ENCODE measurements at regions not wholly inside any gene's neighbourhood (a gene's known extent, or its start where the extent isn't known, plus 50 kb on each side); places are given as distances from the start of the nearest gene placed in this dataset.

DNA sequence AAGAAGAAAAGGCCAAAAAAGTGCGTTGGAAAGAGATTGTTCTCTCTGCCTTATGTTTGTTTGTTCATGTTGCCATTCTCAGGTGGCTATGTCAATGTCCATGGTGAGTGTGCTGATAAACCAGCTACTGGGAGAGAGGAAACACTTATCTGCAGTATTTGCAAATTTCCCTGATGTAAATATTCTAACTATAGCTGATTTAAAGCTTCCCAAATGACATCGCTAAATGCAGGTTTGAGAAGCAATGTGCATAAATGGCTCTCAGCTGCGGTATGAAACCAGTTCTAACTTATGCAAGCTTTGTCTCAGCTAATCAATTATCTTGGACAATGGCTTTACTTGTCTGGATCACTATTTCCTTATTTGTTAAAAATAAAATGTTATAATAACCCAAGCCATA, 312.5 kb upstream of the ANO3 start:
- H3K4me3 ChIP-seq (ENCODE audit: control insufficient read depth, low read depth, low read length): no peak overlapping the region
- no peak for DNase-seq (ENCODE audit: low read depth)
- TF ChIP-seq, protein P1, sequence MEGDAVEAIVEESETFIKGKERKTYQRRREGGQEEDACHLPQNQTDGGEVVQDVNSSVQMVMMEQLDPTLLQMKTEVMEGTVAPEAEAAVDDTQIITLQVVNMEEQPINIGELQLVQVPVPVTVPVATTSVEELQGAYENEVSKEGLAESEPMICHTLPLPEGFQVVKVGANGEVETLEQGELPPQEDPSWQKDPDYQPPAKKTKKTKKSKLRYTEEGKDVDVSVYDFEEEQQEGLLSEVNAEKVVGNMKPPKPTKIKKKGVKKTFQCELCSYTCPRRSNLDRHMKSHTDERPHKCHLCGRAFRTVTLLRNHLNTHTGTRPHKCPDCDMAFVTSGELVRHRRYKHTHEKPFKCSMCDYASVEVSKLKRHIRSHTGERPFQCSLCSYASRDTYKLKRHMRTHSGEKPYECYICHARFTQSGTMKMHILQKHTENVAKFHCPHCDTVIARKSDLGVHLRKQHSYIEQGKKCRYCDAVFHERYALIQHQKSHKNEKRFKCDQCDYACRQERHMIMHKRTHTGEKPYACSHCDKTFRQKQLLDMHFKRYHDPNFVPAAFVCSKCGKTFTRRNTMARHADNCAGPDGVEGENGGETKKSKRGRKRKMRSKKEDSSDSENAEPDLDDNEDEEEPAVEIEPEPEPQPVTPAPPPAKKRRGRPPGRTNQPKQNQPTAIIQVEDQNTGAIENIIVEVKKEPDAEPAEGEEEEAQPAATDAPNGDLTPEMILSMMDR (IDR thresholded peaks at IDR 0.05; ENCODE audit: control insufficient read depth, insufficient read depth, low read depth, low read length, missing control alignments): no peak

DNA sequence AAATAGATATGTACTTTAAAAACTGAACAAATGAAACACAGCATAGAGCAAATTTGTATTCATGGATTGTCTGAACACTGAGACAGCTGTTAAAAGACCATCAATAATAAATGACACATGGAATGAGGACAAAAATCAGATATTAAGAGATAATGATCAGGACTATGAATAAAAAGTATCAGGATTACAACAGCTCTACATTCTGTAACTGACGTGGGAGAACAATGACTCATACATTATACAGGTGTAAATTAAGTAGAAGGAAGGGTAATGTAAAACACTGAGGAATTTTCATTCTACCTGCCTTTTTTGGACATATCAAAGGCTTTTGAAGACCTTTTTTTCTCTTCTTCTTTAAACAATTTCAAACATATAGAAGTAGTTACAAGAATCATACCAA, 310.9 kb upstream of the ANO3 start:
- TF ChIP-seq, protein P1 (IDR thresholded peaks at IDR 0.05; ENCODE audit: control insufficient read depth, insufficient read depth, low read depth, low read length, missing control alignments): no peak
- H3K4me3 ChIP-seq (ENCODE audit: control insufficient read depth, low read depth, low read length): no peak overlapping the region
- no peak for DNase-seq (ENCODE audit: low read depth)

DNA sequence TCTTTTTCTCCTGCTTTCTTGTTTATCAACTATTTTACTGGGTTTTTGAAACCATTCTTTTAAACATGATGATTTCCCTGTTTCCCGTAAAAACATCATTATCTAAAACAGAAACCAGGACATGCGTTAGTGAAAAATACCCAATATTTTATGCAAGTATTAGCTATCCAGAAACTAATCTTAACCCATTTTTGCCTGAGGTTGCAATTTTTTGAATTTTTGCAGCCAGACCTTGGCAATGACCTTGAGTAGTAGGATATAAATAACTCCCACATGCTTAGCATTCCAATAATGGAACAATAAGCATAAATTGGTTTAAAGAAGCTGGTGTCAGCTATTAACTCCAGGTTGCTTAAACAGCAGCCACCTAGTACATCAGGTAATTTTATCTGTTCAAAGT, 308.9 kb upstream of the ANO3 start:
- no peak for DNase-seq (ENCODE audit: low read depth)
- TF ChIP-seq, protein P1 (IDR thresholded peaks at IDR 0.05; ENCODE audit: control insufficient read depth, insufficient read depth, low read depth, low read length, missing control alignments): no peak
- no peak overlapping the region for H3K4me3 ChIP-seq (ENCODE audit: control insufficient read depth, low read depth, low read length)

DNA sequence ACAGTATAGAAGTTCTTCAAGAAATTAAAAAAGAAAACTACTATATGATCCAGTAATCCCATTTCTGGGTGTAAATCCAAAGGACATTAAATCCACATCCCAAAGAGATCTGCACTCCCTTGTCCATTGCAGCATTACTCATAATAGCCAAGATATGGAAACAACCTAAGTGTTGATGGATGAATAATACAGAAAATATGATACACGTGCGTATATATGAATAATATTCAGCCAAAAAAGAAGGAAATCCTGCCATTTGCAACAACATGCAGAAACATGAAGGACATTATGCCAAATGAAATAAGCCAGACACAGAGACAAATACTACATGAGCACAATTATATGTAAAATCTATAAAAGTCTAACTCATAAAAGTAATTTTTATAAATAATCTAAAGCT, 306.3 kb upstream of the ANO3 start:
- DNase-seq (ENCODE audit: low read depth): no peak

DNA sequence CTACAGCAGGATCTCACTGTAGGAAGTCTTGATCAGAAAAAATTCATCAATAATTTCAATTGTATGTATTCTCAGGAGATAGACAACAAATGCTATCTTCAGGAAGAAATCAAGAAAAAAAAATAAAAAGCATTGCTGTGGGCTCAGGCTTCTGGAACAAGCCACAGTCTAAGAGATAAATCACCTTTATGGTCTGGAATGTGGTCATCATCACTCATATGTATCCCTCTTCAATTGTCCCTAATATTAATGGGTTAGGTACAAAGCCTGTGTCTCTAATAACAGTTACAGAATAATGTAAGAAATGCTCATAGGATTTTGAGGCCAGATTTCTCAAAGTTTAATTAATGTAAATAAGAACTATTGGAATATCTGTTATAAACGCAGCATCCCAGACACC, 305.9 kb upstream of the ANO3 start:
- no peak overlapping the region for H3K4me3 ChIP-seq (ENCODE audit: control insufficient read depth, low read depth, low read length)
- TF ChIP-seq, protein P1 (IDR thresholded peaks at IDR 0.05; ENCODE audit: control insufficient read depth, insufficient read depth, low read depth, low read length, missing control alignments): no peak
- DNase-seq (ENCODE audit: low read depth): no peak

More for the DNA sequence above, 306.3 kb upstream of the ANO3 start:
- H3K4me3 ChIP-seq (ENCODE audit: control insufficient read depth, low read depth, low read length): no peak overlapping the region
- TF ChIP-seq, protein P1 (IDR thresholded peaks at IDR 0.05; ENCODE audit: control insufficient read depth, insufficient read depth, low read depth, low read length, missing control alignments): no peak

DNA sequence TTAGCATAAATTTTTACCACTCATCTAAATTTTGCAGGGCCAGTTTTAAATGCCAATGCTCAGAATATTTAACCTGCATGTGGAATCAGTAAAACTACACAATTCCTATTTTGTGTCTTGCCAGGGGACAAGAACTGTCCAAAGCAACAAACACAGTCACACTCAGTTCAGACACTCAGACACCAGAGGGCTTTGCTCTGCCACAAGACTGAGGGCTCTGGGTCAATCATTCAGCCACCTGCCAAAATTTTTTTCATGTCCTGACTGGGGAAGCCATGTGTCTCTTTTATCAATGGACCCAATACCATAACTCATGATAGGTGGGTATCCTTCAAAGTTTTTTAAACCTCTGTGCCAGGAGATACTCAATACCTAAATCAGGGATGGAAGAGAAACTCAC, 304.0 kb upstream of the ANO3 start:
- no peak overlapping the region for H3K4me3 ChIP-seq (ENCODE audit: control insufficient read depth, low read depth, low read length)
- DNase-seq (ENCODE audit: low read depth): no peak
- TF ChIP-seq, protein P1 (IDR thresholded peaks at IDR 0.05; ENCODE audit: control insufficient read depth, insufficient read depth, low read depth, low read length, missing control alignments): no peak

DNA sequence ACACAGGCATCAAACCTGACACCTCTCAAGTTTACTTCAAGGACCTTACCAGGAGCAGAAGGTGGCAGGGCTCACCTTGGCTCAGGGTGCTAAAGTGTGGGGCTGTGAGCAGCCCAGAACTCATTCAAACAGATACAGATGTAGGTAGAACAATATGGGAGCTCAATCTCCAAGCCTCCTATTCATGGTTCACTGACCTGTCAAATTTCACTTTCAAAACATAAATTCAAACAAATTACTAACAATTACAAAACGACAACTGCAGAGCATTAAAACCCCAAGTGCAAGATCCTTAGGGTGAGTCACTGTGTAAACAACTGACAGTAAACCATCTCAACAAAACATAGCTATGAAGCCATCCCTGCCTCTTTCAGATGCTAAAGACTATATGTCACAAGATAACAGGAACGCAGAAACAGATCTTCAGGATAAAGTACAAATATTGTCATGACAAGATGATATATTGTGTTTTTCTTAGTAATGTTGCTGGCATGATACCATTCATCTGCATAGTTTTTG, 303.5 kb upstream of the ANO3 start:
- H3K4me3 ChIP-seq (ENCODE audit: control insufficient read depth, low read depth, low read length): no peak overlapping the region
- DNase-seq (ENCODE audit: low read depth): no peak
- TF ChIP-seq, protein P1 (IDR thresholded peaks at IDR 0.05; ENCODE audit: control insufficient read depth, insufficient read depth, low read depth, low read length, missing control alignments): no peak

All from AG09309 (cell line).